ENCODE measurements at regions not wholly inside any gene's neighbourhood (a gene's known extent, or its start where the extent isn't known, plus 50 kb on each side); places are given as distances from the start of the nearest gene placed in this dataset.
"Not testable (repeated sequence)": the region's sequence is repeated elsewhere in the genome, so short reads cannot be mapped to it uniquely, and the experiment has no call there.

GRCh38 chr4:147246528-147246927 is 234.4 kb upstream of the EDNRA start:
- DNase-seq (ENCODE audit: low read depth): not testable (repeated sequence)

- DNase-seq (ENCODE audit: low read depth): no peak
Observed at GRCh38 chr4:147247579-147247978, 233.3 kb upstream of the EDNRA start.

GRCh38 chr4:147250062-147250461 is 230.8 kb upstream of the EDNRA start:
- no peak for DNase-seq (ENCODE audit: low read depth)

GRCh38 chr4:147255268-147255667 is 225.6 kb upstream of the EDNRA start:
- DNase-seq (ENCODE audit: low read depth): not testable (repeated sequence)

GRCh38 chr4:147259271-147259670 is 221.6 kb upstream of the EDNRA start:
- not testable (repeated sequence) for DNase-seq (ENCODE audit: low read depth)

- no peak for DNase-seq (ENCODE audit: low read depth)
Observed at GRCh38 chr4:147284256-147284835, 196.6 kb upstream of the EDNRA start.

GRCh38 chr4:147284935-147285334 is 196.0 kb upstream of the EDNRA start:
- DNase-seq (ENCODE audit: low read depth): no peak

- no peak for DNase-seq (ENCODE audit: low read depth)
Observed at GRCh38 chr4:147285751-147286150, 195.1 kb upstream of the EDNRA start.

- DNase-seq (ENCODE audit: low read depth): no peak
Observed at GRCh38 chr4:147286846-147287587, 193.9 kb upstream of the EDNRA start.

GRCh38 chr4:147287588-147287890 is 193.4 kb upstream of the EDNRA start:
- no peak for DNase-seq (ENCODE audit: low read depth)

GRCh38 chr4:147288512-147288911 is 192.4 kb upstream of the EDNRA start:
- DNase-seq (ENCODE audit: low read depth): no peak

- DNase-seq (ENCODE audit: low read depth): no peak
Observed at GRCh38 chr4:147289181-147289580, 191.7 kb upstream of the EDNRA start.

GRCh38 chr4:147292604-147293313 is 188.1 kb upstream of the EDNRA start:
- not testable (repeated sequence) for DNase-seq (ENCODE audit: low read depth)

GRCh38 chr4:147293314-147293677 is 187.6 kb upstream of the EDNRA start:
- DNase-seq (ENCODE audit: low read depth): not testable (repeated sequence)

- DNase-seq (ENCODE audit: low read depth): no peak
Observed at GRCh38 chr4:147299205-147299604, 181.7 kb upstream of the EDNRA start.

GRCh38 chr4:147303174-147303872 is 177.6 kb upstream of the EDNRA start:
- DNase-seq (ENCODE audit: low read depth): no peak

GRCh38 chr4:147303873-147304229 is 177.0 kb upstream of the EDNRA start:
- DNase-seq (ENCODE audit: low read depth): no peak

GRCh38 chr4:147307896-147308674 is 172.8 kb upstream of the EDNRA start:
- DNase-seq (ENCODE audit: low read depth): no peak

GRCh38 chr4:147309434-147309833 is 171.5 kb upstream of the EDNRA start:
- DNase-seq (ENCODE audit: low read depth): no peak

- no peak for DNase-seq (ENCODE audit: low read depth)
Observed at GRCh38 chr4:147310312-147310711, 170.6 kb upstream of the EDNRA start.

- DNase-seq (ENCODE audit: low read depth): no peak
Observed at GRCh38 chr4:147311956-147312355, 168.9 kb upstream of the EDNRA start.

GRCh38 chr4:147312376-147313046 is 168.4 kb upstream of the EDNRA start:
- DNase-seq (ENCODE audit: low read depth): no peak
